CD14-positive monocyte (primary cell): ENCODE measurements at regions not wholly inside any gene's neighbourhood (a gene's known extent, or its start where the extent isn't known, plus 50 kb on each side); places are given as distances from the start of the nearest gene placed in this dataset.

Experiments used
- DNase-seq, 3 donors: peaks; one replicate each; pipeline ENCODE4 v3.0.0-alpha.2; 2011 to 2022
- H2AFZ ChIP-seq: 2 replicates; pipeline ENCODE4 v1.6.0; 2012; ENCODE audit warnings: mild to moderate bottlenecking, low read depth, low read length, inconsistent platforms; ENCODE audit not compliant: insufficient read depth, poor library complexity, severe bottlenecking
- H3K27ac ChIP-seq, 2 donors: 1 replicate in 1 of 2; 2 replicates in 1 of 2; pipeline ENCODE4 v1.5.1; 2012 to 2013; ENCODE audit warnings: low read length in 2 of 2, control low read depth in 1 of 2, inconsistent platforms in 1 of 2, low read depth in 1 of 2, mild to moderate bottlenecking in 1 of 2
- H3K27me3 ChIP-seq, 2 donors: one replicate each; pipeline versions ENCODE4 v1.6.0 to v1.6.1; 2011 to 2013; ENCODE audit warnings: low read length in 2 of 2; ENCODE audit not compliant: control insufficient read depth in 2 of 2, insufficient read depth in 2 of 2
- H3K36me3 ChIP-seq, 2 donors: replicated peaks in 1 of 2; 1 replicate in 1 of 2; 2 replicates in 1 of 2; pipeline versions ENCODE4 v1.5.1 to v1.6.1; 2012 to 2013; ENCODE audit warnings: low read length in 2 of 2, control low read depth in 1 of 2, inconsistent platforms in 1 of 2, mild to moderate bottlenecking in 1 of 2; ENCODE audit not compliant: insufficient read depth in 2 of 2, control insufficient read depth in 1 of 2
- H3K4me1 ChIP-seq, 2 donors: 1 replicate in 1 of 2; 2 replicates in 1 of 2; pipeline versions ENCODE4 v1.5.1 to v1.6.1; 2012 to 2013; ENCODE audit warnings: low read length in 2 of 2, control low read depth in 1 of 2, inconsistent platforms in 1 of 2, mild to moderate bottlenecking in 1 of 2, moderate library complexity in 1 of 2; ENCODE audit not compliant: insufficient read depth in 2 of 2, control insufficient read depth in 1 of 2
- H3K4me2 ChIP-seq: replicated peaks from 2 replicates; pipeline ENCODE3; 2012; ENCODE audit warnings: low read length, moderate library complexity, mild to moderate bottlenecking; ENCODE audit not compliant: poor library complexity, severe bottlenecking; ENCODE audit errors: extremely low read depth
- H3K4me3 ChIP-seq, 3 experiments: fragments of 200-600 bp in 1 of 3; sonication (generic) in 1 of 3; replicated peaks in 1 of 3; 1 replicate in 2 of 3; 2 replicates in 1 of 3; pipeline ENCODE4 v1.5.1; 2011 to 2013; ENCODE audit warnings: low read length in 3 of 3, mild to moderate bottlenecking in 3 of 3, control low read depth in 2 of 3, low read depth in 2 of 3, inconsistent platforms in 1 of 3, moderate library complexity in 1 of 3
- H3K79me2 ChIP-seq: 2 replicates; pipeline ENCODE4 v1.6.0; 2012; ENCODE audit warnings: mild to moderate bottlenecking, control low read depth, inconsistent platforms, low read length, moderate library complexity; ENCODE audit not compliant: insufficient read depth
- H3K9ac ChIP-seq: 2 replicates; pipeline ENCODE4 v1.6.0; 2017; ENCODE audit warnings: low read length, mild to moderate bottlenecking; ENCODE audit not compliant: insufficient read depth, poor library complexity, severe bottlenecking
- H3K9me3 ChIP-seq, 2 donors: replicated peaks in 1 of 2; 1 replicate in 1 of 2; 2 replicates in 1 of 2; pipeline versions ENCODE4 v1.5.1 to v1.6.1; 2012 to 2013; ENCODE audit warnings: low read length in 2 of 2, control low read depth in 1 of 2; ENCODE audit not compliant: control insufficient read depth in 1 of 2, insufficient read depth in 1 of 2
- H4K20me1 ChIP-seq: 2 replicates; pipeline ENCODE4 v1.6.0; 2012; ENCODE audit warnings: mild to moderate bottlenecking, low read length, control low read depth, moderate library complexity; ENCODE audit not compliant: insufficient read depth
- H3K27ac Mint-ChIP-seq, 7 donors: one replicate each; pipeline ENCODE4 v1.8.0; 2020; ENCODE audit warnings: mild to moderate bottlenecking in 7 of 7, mixed read lengths in 7 of 7, moderate library complexity in 6 of 7, inconsistent platforms in 2 of 7
- H3K27me3 Mint-ChIP-seq, 3 donors: one replicate each; pipeline ENCODE4 v1.8.0; 2021 to 2022; ENCODE audit warnings: low read depth in 3 of 3, mild to moderate bottlenecking in 3 of 3, mixed read lengths in 3 of 3, moderate library complexity in 3 of 3, inconsistent platforms in 1 of 3
- H3K36me3 Mint-ChIP-seq, 2 donors: one replicate each; pipeline ENCODE4 v1.8.0; 2020; ENCODE audit warnings: mixed read lengths in 2 of 2, inconsistent platforms in 1 of 2, mild to moderate bottlenecking in 1 of 2
- H3K4me1 Mint-ChIP-seq: one replicate; pipeline ENCODE4 v1.8.0; 2020; ENCODE audit warnings: mild to moderate bottlenecking, mixed read lengths
- H3K4me3 Mint-ChIP-seq, 2 donors: one replicate each; pipeline ENCODE4 v1.8.0; 2020; ENCODE audit warnings: mild to moderate bottlenecking in 2 of 2, mixed read lengths in 2 of 2, moderate library complexity in 1 of 2
- H3K9me3 Mint-ChIP-seq, 7 donors: one replicate each; pipeline ENCODE4 v1.8.0; 2020 to 2022; ENCODE audit warnings: mixed read lengths in 7 of 7, mild to moderate bottlenecking in 6 of 7, moderate library complexity in 6 of 7, inconsistent platforms in 2 of 7
- WGBS: methylation state at CpG from one replicate; pipeline ENCODE4 v1.1.5; 2013; ENCODE audit warnings: missing lambda C conversion rate; ENCODE audit not compliant: insufficient coverage; 5-methylcytosine and 5-hydroxymethylcytosine counted together
- intact Hi-C, 2 donors: fragments of 100-400 bp; cut with micrococcal nuclease; formaldehyde crosslinking; loops; one replicate each; pipeline versions ENCODE4 v1.15.0 to v1.15.1; 2023
- TF ChIP-seq, protein P1 (sequence below): fragments of 200-600 bp; IDR thresholded peaks from one replicate; pipeline ENCODE4 v1.8.0; 2022; ENCODE audit warnings: antibody characterized with exemption, mild to moderate bottlenecking

DNA sequence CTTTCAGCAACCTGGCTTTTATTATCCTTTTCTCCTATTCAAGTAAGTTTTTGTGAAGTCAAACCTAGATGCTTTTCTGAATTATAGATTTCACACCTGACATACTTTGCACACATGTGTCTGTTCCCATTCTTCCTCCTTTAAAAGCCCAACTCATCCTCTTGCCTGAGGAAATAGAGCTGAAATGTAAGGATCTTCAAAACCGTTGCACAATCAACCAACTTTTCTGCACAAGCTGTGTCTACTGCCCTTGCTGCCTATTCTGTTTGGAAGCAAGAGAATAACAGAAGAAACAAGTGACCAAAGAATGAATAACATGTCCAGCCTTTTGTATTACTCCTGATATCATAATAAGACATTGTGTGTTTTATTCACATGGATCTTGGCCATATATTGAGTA lies 95.1 kb upstream of the ITGA1 start:
- intact Hi-C loops = no loop called here
- no CpG with 5 or more reads among the region's 1 CpG for WGBS

DNA sequence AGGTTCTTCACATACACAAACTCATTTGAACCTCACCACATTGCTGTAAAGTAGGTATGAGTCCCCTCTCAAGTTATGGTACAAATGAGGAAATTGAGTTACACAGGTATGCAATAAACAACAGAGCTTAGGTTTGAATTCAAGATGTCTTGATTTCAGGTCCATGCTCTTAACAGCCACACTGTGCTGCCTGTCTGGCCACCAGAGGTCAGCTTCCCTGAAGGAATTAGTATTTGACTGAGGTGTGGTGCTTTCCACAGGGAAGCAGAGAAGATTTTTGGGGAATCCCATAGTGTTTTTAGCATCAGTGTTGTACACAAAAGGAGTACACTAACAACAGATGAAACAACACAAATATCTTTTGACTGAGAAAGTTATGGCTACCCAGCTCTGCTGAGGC lies 94.4 kb upstream of the ITGA1 start:
- Mint-ChIP-seq H3K4me1 (no peaks in the 10 kb centered on the region), H3K36me3 (no peaks in the 10 kb centered on the region), H3K4me3 (no peak overlapping the region), H3K27ac (no peak overlapping the region), H3K9me3 (peaks cover 0 to under 1% (median 0%) of the 10 kb centered on the region in 7 donors), H3K27me3 (peaks cover 0 to 3% (median 0%) of the 10 kb centered on the region in 3 donors)
- TF ChIP-seq, protein P1, sequence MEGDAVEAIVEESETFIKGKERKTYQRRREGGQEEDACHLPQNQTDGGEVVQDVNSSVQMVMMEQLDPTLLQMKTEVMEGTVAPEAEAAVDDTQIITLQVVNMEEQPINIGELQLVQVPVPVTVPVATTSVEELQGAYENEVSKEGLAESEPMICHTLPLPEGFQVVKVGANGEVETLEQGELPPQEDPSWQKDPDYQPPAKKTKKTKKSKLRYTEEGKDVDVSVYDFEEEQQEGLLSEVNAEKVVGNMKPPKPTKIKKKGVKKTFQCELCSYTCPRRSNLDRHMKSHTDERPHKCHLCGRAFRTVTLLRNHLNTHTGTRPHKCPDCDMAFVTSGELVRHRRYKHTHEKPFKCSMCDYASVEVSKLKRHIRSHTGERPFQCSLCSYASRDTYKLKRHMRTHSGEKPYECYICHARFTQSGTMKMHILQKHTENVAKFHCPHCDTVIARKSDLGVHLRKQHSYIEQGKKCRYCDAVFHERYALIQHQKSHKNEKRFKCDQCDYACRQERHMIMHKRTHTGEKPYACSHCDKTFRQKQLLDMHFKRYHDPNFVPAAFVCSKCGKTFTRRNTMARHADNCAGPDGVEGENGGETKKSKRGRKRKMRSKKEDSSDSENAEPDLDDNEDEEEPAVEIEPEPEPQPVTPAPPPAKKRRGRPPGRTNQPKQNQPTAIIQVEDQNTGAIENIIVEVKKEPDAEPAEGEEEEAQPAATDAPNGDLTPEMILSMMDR = peak; percentile 17
- no peak overlapping the region for H3K4me3 ChIP-seq
- H4K20me1 ChIP-seq = no peaks in the 10 kb centered on the region
- no peaks in the 10 kb centered on the region for H3K79me2 ChIP-seq
- no peaks in the 10 kb centered on the region for H3K9me3 ChIP-seq
- H3K36me3 ChIP-seq = no peaks in the 10 kb centered on the region
- intact Hi-C loops = no loop called here
- H3K4me2 ChIP-seq = no peak overlapping the region
- no peaks in the 10 kb centered on the region for H3K4me1 ChIP-seq
- no peak overlapping the region for H3K27ac ChIP-seq
- H2AFZ ChIP-seq = no peak overlapping the region
- H3K27me3 ChIP-seq = no peaks in the 10 kb centered on the region
- H3K9ac ChIP-seq = no peak overlapping the region
- peak in 1 of 3 donors; percentile 6 for DNase-seq

More for the DNA sequence above, 95.1 kb upstream of the ITGA1 start:
- Histone ChIP-seq H3K27ac (no peak overlapping the region), H3K27me3 (no peaks in the 10 kb centered on the region), H3K36me3 (no peaks in the 10 kb centered on the region), H4K20me1 (no peaks in the 10 kb centered on the region), H3K4me1 (no peaks in the 10 kb centered on the region), H3K9ac (no peak overlapping the region), H2AFZ (no peak overlapping the region), H3K4me2 (no peak overlapping the region), H3K4me3 (no peak overlapping the region), H3K9me3 (no peaks in the 10 kb centered on the region), H3K79me2 (no peaks in the 10 kb centered on the region)
- H3K36me3 Mint-ChIP-seq = no peaks in the 10 kb centered on the region
- no peak overlapping the region for H3K4me3 Mint-ChIP-seq
- no peak for DNase-seq
- H3K27me3 Mint-ChIP-seq = peaks cover 0 to 3% (median 0%) of the 10 kb centered on the region in 3 donors
- no peak overlapping the region for H3K27ac Mint-ChIP-seq
- H3K4me1 Mint-ChIP-seq = no peaks in the 10 kb centered on the region
- TF ChIP-seq, protein P1 = no peak
- H3K9me3 Mint-ChIP-seq = peaks cover 0 to 2% (median 0%) of the 10 kb centered on the region in 7 donors
